ENCODE measurements at regions not wholly inside any gene's neighbourhood (a gene's known extent, or its start where the extent isn't known, plus 50 kb on each side); places are given as distances from the start of the nearest gene placed in this dataset.
"Not testable (repeated sequence)": the region's sequence is repeated elsewhere in the genome, so short reads cannot be mapped to it uniquely, and the experiment has no call there.

DNA sequence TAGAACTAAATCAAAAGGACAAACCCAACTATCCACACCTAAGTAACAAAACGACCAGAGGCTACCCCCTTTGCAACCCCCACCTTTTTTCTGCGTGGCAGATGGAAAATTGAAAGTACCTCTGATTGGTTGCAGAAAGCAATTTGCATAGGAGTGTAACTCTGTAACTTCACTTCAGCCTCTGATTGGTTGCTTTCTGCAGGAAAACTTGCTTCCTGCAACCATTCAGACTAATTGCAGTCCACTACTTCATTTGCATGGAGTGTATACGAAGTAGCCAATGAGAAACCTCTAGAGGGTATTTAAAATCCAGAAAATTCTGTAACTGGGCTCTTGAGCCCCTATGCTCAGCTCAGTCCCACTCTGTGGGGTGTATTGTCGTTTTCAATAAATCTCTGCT, 129.1 kb upstream of the OLIG3 start:
- DNase-seq (ENCODE audit: low read depth, low spot score) = no peak

DNA sequence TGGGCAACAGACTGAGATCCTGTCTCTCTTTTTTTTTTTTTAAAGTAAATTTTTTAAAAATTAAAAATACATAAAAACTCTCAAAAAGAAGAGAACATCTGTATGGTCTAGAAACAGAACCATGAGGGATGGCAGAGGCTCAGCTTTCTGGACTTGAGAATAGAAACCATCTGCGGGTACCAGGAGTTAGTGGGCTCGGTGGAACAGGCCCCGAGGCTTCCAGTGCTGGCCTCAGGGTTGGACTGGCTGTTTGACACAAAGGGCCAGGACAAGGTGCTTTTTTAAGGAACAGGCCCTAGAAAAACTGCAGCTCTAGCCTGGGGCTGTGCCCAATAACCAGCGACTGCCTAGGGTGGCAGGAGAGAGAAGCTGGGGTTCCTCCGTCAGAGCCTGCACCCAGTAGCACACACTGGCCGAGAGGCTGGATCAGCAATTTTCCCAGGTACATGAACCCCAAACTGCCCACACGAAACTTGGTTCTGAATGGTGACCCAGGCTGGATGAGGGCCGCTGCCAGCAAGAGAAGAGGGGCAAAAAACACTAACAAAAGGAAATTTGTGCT, 131.0 kb upstream of the OLIG3 start:
- DNase-seq (ENCODE audit: low read depth, low spot score) = no peak

DNA sequence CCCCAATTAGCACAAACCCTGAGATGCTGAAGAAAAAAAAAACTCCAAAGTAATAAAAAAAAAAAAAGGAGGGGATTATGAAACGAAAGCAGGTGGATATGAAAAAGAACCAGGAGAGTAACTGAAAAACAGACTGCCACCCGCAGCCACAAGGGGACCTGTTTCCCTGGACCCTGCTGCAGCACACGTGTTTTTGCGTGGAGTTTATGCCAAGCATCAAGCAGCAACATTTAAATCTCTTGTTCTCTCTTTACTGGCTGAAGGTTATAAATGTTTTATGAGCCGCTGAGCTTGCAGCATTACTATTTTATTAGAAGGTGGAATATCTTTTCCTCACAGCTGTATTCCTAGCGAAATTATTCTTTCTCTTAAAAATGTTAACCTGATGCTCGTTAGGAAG, 131.6 kb upstream of the OLIG3 start:
- DNase-seq (ENCODE audit: low read depth, low spot score) = no peak

DNA sequence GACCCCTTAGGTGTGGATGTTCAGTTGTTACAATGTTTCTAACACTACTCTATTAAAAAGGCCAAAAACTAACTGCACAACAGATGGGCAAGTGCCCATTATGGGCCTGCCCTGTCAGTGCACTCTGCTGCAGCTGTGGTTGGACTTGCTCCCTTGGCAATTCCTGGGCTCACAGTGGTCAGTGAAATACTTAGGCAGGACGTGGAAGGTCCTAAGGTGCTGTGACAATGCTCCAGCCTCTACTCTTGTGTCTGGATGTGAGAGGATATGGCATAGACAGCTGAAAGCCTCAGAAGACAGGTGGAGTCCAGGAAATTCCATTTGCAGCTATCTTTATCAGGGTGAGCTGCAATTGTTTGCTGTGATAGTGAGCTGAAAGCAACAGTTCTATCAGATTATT, 136.5 kb upstream of the OLIG3 start:
- no peak for DNase-seq (ENCODE audit: low read depth, low spot score)

DNA sequence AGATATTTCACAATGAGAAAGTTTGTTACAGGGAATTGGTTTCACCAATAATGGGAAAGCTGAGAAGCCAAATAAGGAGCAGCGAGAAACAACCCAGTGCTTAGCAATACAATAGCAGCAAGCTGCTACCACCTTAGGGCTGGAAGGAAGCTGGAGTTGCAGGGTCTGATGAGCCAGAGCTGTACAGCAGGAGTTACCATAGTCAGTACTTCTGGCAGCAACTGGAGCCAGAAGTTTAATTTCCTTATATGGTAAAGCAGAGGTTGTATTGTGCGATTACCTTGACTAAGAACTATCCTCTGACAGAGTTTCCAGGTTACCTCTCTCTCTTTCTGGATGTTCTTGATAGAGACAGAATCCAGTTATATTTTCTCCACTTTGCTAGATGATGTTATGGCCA, 137.1 kb upstream of the OLIG3 start:
- DNase-seq (ENCODE audit: low read depth, low spot score) = no peak

DNA sequence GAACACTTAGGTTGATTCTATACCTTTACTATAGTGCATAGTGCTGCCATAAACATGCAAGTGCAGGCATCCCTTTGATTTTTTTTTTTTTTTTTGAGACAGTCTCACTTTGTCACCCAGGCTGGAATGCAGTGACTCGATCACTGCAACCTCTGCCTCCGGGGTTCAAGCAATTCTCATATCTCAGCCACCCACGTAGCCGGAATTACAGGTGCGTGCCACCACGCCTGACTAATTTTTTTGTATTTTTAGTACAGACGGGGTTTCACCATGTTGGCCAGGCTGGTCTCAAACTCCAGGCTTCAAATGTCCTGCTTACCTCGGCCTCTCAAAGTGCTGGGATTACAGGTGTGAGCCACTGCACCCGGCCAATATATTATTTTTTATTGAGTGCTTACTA, 140.0 kb upstream of the OLIG3 start:
- not testable (repeated sequence) for DNase-seq (ENCODE audit: low read depth, low spot score)

DNA sequence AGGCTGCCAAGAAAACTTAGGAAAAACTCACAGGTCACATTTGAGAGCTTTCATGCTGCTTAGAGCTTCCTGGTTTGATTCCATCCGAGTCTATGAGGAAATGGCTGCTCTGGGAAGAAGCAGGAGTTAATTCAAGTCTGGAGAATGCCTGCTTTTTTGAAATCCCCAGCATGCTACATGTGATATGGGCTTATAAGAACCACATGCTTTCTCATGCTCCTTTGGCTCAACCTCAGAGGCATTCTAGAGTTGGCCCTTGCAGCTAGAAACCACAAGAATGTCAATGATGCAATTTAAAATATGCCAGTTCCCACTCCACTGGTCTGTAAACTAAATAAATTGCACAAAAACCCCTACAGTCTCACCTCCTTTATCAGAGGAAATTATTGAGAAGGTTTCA, 142.9 kb upstream of the OLIG3 start:
- DNase-seq (ENCODE audit: low read depth, low spot score) = peak; percentile 78

DNA sequence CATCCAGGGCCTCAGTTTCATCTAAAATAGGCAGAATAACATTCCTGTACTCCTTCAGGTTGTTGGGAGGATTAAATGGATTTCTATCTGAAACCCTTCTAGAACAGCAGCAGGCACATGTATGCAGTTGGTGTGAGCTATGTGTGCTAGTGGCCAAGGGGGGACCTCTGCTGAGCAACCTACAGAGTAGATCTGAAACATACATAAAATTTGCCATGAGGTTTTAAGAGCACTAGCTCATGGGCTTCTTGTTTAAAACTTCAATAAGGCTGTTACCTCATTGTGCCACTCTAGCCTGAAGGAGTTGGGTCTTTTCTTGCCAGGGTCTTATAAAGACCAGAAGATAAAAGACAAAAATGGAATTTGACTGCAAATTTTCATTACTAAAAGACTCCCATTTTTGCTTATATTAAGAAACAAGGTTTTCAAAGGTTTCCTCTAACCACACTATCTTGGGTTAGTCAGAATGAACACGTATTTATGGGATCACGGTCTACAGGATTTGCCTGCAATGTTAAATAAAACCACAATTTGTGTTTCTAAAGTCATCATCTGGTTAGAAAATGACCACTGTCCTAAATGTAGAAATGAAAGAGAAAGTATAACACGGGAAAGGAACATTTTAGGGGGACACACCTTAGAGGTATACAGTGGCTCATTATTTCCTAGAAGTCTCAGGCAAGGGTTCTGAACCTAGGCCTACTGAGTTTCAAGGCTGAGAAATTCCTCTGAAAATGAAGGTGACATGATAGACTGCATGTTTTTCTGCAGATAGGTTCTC, 144.9 kb upstream of the OLIG3 start:
- no peak for DNase-seq (ENCODE audit: low read depth, low spot score)

DNA sequence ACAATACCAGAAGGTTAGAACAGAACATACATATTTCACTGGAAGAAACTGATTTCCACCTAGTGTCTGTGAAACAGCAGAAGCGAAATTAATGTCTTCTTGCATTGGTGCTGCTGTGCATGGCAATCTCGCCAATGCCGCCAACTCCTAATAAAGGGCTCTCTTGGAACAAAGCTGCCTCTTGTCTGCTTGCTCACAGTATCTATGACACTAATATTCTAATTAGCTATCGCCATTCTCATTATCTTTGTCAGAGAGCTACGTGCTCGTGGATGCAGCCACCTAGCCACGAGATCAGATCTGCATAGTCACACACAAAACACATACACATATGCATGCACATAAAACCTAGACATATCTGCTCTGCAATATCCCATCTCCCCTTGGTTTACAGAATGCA, 145.9 kb upstream of the OLIG3 start:
- DNase-seq (ENCODE audit: low read depth, low spot score) = no peak

DNA sequence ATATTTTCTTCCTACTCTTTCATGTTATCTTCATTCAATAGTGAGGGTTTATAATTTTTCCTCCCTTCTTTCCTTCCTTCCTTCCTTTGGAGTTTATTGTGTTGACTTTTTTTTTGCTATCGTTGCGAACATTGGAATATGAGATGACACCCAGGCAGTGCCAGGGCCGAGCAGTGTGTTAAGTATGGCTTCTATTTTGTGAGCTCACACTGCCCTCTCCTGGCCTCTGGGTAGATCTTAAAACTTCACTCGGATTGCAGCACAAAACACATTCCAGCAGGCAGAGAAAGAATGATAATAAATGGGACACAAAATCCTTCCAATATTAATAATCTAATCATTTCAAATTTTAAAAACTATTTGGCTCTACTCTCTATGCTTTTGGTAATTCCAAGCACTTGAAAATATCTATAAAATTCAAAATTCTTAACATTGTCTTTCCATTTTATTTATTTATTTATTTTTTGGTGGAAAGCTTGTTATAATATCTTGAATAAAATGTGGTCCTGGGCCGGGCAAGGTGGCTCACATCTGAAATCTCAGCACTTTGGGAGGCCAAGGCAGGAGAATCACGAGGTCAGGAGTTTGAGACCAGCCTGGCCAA, 147.4 kb upstream of the OLIG3 start:
- peak; percentile 27 for DNase-seq (ENCODE audit: low read depth, low spot score)

DNA sequence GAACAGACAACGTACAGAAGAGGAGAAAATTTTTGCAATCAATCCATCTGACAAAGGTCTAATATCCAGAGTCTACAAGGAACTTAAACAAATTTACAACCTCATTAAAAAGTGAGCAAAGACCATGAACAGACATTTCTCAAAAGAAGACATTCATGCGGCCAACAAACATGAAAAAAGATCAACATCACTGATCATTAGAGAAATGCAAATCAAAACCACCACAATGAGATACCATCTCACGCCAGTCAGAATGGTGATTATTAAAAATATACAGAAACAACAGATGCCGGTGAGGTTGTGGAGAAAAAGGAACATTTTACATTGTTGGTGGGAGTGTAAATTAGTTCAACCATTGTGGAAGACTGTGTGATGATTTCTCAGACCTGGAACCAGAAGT, 149.0 kb upstream of the OLIG3 start:
- not testable (repeated sequence) for DNase-seq (ENCODE audit: low read depth, low spot score)

DNA sequence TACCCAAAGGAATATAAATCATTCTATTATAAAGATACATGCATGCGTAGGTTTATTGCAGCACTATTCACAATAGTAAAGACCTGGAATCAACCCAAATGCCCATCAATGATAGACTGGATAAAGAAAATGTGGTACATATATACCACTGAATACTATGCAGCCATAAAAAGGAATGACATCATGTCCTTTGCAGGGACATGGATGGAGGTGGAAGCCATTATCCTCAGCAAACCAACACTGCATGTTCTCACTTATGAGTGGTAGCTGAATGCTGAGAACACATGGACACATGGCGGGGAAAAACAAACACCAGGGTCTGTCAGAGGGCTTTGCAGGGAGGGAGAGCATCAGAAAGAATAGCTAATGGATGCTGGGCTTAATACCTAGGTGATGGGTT, 149.4 kb upstream of the OLIG3 start:
- not testable (repeated sequence) for DNase-seq (ENCODE audit: low read depth, low spot score)

DNA sequence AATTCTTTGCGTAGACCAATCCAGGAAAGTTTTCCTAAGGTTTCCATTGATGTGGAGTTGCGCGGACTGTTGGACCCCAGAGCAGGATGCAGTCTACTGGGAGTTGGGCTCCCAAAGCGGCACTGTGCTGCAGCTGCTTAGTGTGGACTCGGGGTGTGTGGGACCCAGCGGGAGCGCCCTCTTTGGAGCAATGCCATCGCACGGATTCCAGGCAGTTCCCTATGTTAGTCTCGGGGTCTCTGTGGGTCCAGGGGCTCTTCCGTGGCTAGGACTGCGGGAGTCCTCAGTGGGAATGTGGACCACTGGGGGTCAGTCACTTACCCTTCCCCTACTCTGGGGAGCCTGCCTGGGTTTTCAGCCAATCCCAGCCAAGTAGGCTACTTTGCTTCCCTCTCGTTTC, 151.7 kb upstream of the OLIG3 start:
- no peak for DNase-seq (ENCODE audit: low read depth, low spot score)

DNA sequence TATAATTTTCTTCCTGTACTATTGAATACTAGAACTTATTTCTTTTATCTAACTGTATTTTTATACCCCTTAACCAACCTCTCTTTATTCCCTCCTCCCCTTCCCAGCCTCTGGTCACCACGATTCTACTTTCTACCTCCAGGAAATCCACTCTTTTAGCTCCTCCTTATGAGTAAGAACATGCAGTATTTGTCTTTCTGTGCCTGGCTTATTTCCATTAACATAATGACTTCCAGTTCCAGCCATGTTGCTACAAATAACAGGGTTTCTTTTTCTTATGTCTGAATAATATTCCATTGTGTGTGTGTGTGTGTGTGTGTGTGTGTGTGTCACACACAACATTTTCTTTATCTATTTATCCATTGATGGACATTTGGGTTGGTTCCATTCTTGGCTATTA, 152.3 kb upstream of the OLIG3 start:
- DNase-seq (ENCODE audit: low read depth, low spot score) = no peak

DNA sequence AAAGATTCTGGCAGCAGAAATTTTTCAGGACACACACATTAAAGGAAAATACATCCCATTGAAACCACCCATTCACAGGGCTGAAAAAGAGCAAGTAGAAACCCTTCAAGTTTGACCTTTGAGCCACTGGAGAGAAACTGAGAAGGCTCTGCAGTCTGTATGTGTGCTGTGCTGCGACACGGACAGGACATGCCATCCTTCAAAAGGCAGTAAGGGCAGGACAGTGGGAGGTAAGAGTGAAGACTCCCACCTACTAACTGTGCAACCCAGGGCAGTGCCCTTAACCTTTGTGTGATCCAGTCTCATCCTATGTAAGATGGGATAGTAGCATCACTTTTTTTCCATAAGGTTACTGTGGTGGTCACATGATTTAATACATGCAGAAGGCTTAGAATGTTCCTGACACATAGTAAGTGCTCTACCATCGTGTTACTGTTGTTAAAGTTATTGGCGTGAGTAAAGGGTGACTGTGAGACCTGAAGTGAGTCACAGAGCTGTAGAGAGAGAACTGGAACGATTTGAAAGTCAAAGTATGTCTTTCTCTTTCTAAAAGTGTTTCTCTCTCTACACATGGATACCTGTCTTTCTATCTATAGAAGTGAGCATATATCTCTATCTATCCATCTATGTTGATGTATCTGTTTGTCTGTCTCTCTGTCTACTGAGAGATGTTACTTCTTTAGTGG, 153.7 kb upstream of the OLIG3 start:
- DNase-seq (ENCODE audit: low read depth, low spot score) = no peak

DNA sequence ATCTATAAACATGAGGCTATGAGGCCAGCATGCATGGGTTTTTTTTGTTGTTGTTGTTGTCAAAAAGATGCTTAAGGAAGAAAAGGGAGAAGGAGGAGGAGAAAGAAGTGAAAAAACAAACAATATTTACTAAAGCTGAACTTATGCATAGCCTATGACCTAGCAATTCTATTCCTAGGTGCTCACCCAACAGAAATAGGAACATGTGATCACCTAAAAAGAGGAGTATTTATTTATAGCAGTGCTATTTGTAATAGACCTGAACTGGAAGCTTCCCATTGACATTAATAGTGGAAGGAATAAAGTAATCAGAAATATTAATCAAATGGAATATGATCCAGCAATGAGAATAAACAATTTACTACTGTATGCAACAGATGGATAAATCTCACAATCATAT, 156.5 kb upstream of the OLIG3 start:
- no peak for DNase-seq (ENCODE audit: low read depth, low spot score)

DNA sequence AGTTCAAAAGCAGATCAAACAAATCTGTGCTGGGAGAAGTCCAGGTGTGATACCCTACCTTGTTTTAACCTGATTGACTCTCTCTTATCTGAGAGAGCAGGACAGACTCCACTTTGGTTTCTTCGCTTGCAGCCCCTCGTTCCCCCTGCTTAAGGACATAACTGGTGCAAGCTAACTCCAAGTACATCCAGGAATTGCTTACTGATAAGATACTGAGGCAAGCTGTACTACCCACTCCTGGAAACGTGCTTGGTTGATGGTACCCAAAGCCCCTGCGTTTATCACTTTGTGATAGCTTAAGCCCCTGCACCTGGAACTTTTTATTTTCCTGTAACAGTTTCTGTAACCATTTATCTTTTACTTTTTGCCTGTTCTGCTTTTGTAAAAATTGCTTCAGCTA, 157.0 kb upstream of the OLIG3 start:
- no peak for DNase-seq (ENCODE audit: low read depth, low spot score)

DNA sequence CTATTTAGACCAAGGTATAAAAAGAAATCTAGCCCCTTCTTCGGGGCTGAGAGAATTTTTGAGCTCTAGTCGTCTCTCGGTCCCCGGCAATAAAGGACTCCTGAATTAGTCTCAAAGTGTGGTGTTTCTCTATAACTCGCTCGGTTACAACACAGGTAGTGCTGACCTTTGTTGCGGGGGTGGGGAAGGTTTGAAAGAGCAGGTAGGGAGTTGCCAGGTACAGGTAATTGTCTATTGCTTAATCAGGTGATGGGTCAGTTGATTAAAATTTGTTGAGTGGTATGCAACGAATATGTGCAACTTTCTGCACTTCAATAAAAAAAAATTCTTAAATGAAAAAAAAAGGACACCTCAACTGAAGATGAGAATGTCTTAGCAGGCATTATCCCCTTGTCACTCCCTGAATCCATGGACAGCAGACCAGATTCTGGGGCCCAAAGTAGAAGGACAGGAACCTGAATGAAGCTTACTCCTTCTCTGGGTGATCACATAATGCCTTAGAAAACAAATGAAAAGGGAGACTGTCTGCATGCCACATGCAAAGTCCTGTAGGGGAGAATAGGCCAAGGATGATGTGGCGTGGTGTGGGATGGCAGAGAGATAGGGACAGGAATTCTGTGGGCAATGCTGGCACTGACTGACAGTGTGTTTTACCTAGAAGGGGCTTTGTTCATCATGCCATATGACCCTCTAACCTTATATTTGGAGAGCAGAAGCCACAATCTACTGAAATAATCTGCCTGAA, 157.6 kb upstream of the OLIG3 start:
- no peak for DNase-seq (ENCODE audit: low read depth, low spot score)

DNA sequence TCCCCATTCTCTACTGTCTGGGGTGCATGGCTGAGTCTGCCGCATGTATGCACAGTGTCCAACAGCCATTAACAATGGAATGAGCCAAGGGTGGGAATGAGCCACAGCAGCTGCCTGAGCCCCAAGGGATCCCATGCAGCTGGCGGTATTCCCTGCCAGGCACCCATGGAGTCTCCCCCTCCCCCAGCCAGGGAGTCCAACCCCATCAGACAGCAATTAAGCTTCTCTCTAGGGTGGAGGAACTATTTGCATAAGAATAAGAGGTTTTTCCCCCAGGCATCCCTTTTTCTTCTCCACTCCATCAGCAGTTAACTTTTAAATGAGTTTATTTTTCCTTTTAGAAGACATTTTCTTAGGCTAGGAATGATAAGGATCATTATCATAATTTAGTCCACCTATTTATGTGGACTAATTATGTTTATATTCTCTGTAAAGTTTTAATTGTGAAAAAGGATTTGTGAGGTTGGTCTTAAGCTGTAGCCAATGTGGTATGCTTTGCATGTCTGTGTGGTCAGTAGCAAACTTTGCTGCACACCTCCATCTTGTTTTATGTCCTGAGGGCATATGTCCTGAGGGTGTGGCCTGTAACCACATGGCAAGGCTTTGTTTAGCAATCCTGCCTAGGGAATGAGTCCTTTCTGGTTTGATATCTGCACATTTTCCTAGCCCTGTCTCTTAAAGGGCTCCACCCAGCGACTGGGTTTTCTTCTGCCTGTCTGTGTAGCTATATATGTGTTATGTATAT, 158.9 kb upstream of the OLIG3 start:
- no peak for DNase-seq (ENCODE audit: low read depth, low spot score)

DNA sequence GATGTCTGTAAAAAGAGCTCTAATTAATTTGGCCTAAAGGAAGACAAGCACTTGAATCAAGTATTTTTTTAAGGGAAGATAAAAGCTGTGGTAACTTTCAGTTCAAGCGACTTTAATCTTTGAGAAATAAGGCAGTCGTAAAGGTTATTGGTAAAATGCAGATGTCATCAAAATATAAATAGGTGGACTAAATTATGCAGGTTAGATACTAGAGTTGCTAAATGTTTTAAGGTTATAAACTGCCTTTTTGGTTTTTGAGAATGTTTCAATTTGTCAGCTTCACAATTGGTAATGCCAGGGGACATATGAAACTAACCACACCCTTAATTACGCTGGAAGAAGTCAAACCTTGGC, 159.5 kb upstream of the OLIG3 start:
- no peak for DNase-seq (ENCODE audit: low read depth, low spot score)

DNA sequence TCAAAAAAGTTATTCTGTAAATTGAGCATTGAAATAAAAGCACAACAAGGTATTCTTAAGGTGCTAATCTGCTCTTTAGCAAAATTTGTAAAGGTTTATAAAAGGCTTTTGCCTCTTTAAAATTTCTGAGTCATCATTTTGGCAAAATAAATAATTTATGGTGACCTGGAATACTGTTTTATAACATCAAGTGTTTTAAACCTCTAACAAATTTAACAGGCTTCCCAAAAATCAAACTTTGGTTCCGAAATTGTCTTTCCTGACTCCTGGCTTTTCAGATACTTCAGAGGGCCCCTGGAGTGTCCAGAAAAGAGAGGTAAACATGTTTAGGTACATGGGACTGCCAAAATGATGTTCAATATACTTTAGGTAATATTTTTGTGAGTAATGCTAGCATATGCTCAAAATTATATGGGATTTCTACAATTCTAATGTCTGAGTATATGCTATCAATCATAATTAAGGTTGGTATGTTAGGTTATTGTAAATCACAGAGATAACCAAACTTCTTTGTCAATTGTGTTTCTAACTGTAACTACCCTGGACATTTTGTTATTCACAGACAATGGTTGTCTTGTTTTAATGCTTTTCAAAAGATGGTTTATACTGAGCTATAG, 160.3 kb upstream of the OLIG3 start:
- no peak for DNase-seq (ENCODE audit: low read depth, low spot score)

Data from brain pericyte (primary cell).